ENCODE measurements at regions not wholly inside any gene's neighbourhood (a gene's known extent, or its start where the extent isn't known, plus 50 kb on each side); places are given as distances from the start of the nearest gene placed in this dataset.

DNA sequence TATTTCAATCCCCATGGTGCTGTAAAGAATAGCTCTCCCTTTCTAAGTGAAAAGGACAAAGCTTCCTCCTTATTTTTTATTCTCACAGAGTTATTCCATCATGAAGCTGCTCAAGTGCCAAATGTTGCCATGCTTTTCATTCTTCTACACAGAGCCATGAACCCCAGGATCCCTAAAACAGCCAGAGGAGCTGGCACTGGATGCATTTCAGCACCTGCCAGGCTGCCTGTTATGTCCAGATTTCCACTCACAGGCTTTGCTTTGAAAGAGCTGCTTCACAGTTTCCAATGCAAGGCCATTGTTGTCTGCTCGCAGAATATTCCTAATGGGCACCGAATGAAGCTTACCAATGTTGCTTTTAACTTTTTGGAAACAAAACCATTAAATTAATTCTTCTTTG, 256.2 kb upstream of the NPSR1 start:
- TF ChIP-seq, protein P1, sequence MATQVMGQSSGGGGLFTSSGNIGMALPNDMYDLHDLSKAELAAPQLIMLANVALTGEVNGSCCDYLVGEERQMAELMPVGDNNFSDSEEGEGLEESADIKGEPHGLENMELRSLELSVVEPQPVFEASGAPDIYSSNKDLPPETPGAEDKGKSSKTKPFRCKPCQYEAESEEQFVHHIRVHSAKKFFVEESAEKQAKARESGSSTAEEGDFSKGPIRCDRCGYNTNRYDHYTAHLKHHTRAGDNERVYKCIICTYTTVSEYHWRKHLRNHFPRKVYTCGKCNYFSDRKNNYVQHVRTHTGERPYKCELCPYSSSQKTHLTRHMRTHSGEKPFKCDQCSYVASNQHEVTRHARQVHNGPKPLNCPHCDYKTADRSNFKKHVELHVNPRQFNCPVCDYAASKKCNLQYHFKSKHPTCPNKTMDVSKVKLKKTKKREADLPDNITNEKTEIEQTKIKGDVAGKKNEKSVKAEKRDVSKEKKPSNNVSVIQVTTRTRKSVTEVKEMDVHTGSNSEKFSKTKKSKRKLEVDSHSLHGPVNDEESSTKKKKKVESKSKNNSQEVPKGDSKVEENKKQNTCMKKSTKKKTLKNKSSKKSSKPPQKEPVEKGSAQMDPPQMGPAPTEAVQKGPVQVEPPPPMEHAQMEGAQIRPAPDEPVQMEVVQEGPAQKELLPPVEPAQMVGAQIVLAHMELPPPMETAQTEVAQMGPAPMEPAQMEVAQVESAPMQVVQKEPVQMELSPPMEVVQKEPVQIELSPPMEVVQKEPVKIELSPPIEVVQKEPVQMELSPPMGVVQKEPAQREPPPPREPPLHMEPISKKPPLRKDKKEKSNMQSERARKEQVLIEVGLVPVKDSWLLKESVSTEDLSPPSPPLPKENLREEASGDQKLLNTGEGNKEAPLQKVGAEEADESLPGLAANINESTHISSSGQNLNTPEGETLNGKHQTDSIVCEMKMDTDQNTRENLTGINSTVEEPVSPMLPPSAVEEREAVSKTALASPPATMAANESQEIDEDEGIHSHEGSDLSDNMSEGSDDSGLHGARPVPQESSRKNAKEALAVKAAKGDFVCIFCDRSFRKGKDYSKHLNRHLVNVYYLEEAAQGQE (IDR thresholded peaks at IDR 0.05; ENCODE audit: low read depth), result no peak
- no peak for TF ChIP-seq EP300 (IDR thresholded peaks at IDR 0.05; ENCODE audit: borderline replicate concordance)
